ENCODE measurements at regions not wholly inside any gene's neighbourhood (a gene's known extent, or its start where the extent isn't known, plus 50 kb on each side); places are given as distances from the start of the nearest gene placed in this dataset.
A peak's percentile ranks its signal among the peaks of the same experiment; 100 is the strongest.

GRCh38 chr11:104764710-104765045 lies 133.6 kb downstream of the CASP12 start:
- H3K36me3 ChIP-seq (ENCODE audit: insufficient read depth, low read length): no peaks in the 10 kb centered on the region
- peaks cover 13% of the 10 kb centered on the region; the same call in 1 of the 2 replicates for H3K9me3 ChIP-seq (ENCODE audit: insufficient read depth, low read depth, low read length)
- no peaks in the 10 kb centered on the region for H3K27me3 ChIP-seq (ENCODE audit: insufficient read depth, low read length, poor library complexity, severe bottlenecking)
- H3F3A ChIP-seq (ENCODE audit: low read depth): no peaks in the 10 kb centered on the region
- no peak overlapping the region for H3K9ac ChIP-seq (ENCODE audit: low read depth, low read length, poor library complexity, severe bottlenecking)
- H4K20me1 ChIP-seq (ENCODE audit: insufficient read depth, low read length, poor library complexity, severe bottlenecking): no peaks in the 10 kb centered on the region
- H3K4me1 ChIP-seq (ENCODE audit: insufficient read depth, low read length, poor library complexity, severe bottlenecking): no peaks in the 10 kb centered on the region
- no peak overlapping the region for H3K4me3 ChIP-seq (ENCODE audit: low read length, poor library complexity, severe bottlenecking)
- H2AFZ ChIP-seq (ENCODE audit: low read length): peak overlapping the region; percentile 14; the same call in 1 of the 2 replicates
- H3K9me2 ChIP-seq (replicated peaks; ENCODE audit: low read depth, low read length): no peaks in the 10 kb centered on the region
- TF ChIP-seq CTCF (conservative IDR thresholded peaks at IDR 0.05; ENCODE audit: low read length): no peak
- TF ChIP-seq EZH2phosphoT487 (IDR thresholded peaks at IDR 0.05; ENCODE audit: borderline replicate concordance): no peak
- no peak overlapping the region for H3K4me2 ChIP-seq (ENCODE audit: low read depth, low read length, poor library complexity, severe bottlenecking)
- H3K79me2 ChIP-seq (ENCODE audit: insufficient read depth, low read length): no peaks in the 10 kb centered on the region

GRCh38 chr11:104763930-104764709 lies 134.1 kb downstream of the CASP12 start:
- TF ChIP-seq CTCF (conservative IDR thresholded peaks at IDR 0.05; ENCODE audit: low read length) (no peak), EZH2phosphoT487 (IDR thresholded peaks at IDR 0.05; ENCODE audit: borderline replicate concordance) (no peak)
- Histone ChIP-seq H3K9me3 (ENCODE audit: insufficient read depth, low read depth, low read length) (peaks cover 16% of the 10 kb centered on the region; the same call in 1 of the 2 replicates), H3K4me1 (ENCODE audit: insufficient read depth, low read length, poor library complexity, severe bottlenecking) (no peaks in the 10 kb centered on the region), H3K9me2 (replicated peaks; ENCODE audit: low read depth, low read length) (no peaks in the 10 kb centered on the region), H3K4me3 (ENCODE audit: low read length, poor library complexity, severe bottlenecking) (no peak overlapping the region), H3K27me3 (ENCODE audit: insufficient read depth, low read length, poor library complexity, severe bottlenecking) (no peaks in the 10 kb centered on the region), H3K79me2 (ENCODE audit: insufficient read depth, low read length) (no peaks in the 10 kb centered on the region), H3K36me3 (ENCODE audit: insufficient read depth, low read length) (no peaks in the 10 kb centered on the region), H3K9ac (ENCODE audit: low read depth, low read length, poor library complexity, severe bottlenecking) (no peak overlapping the region), H3K4me2 (ENCODE audit: low read depth, low read length, poor library complexity, severe bottlenecking) (no peak overlapping the region), H3F3A (ENCODE audit: low read depth) (no peaks in the 10 kb centered on the region), H4K20me1 (ENCODE audit: insufficient read depth, low read length, poor library complexity, severe bottlenecking) (no peaks in the 10 kb centered on the region), H2AFZ (ENCODE audit: low read length) (peak overlapping the region; percentile 14; the same call in 1 of the 2 replicates)

- no peaks in the 10 kb centered on the region for H3K27me3 ChIP-seq (ENCODE audit: insufficient read depth, low read length, poor library complexity, severe bottlenecking)
- no peaks in the 10 kb centered on the region for H3K4me1 ChIP-seq (ENCODE audit: insufficient read depth, low read length, poor library complexity, severe bottlenecking)
- H3K79me2 ChIP-seq (ENCODE audit: insufficient read depth, low read length): no peaks in the 10 kb centered on the region
- H3F3A ChIP-seq (ENCODE audit: low read depth): no peaks in the 10 kb centered on the region
- H2AFZ ChIP-seq (ENCODE audit: low read length): no peak overlapping the region
- no peak overlapping the region for H3K9ac ChIP-seq (ENCODE audit: low read depth, low read length, poor library complexity, severe bottlenecking)
- H3K4me3 ChIP-seq (ENCODE audit: low read length, poor library complexity, severe bottlenecking): no peak overlapping the region
- no peak overlapping the region for H3K4me2 ChIP-seq (ENCODE audit: low read depth, low read length, poor library complexity, severe bottlenecking)
- no peak for TF ChIP-seq EZH2phosphoT487 (IDR thresholded peaks at IDR 0.05; ENCODE audit: borderline replicate concordance)
- TF ChIP-seq CTCF (conservative IDR thresholded peaks at IDR 0.05; ENCODE audit: low read length): no peak
- H4K20me1 ChIP-seq (ENCODE audit: insufficient read depth, low read length, poor library complexity, severe bottlenecking): no peaks in the 10 kb centered on the region
- peaks cover 19% of the 10 kb centered on the region; the same call in 1 of the 2 replicates for H3K9me3 ChIP-seq (ENCODE audit: insufficient read depth, low read depth, low read length)
- H3K36me3 ChIP-seq (ENCODE audit: insufficient read depth, low read length): no peaks in the 10 kb centered on the region
- H3K9me2 ChIP-seq (replicated peaks; ENCODE audit: low read depth, low read length): no peaks in the 10 kb centered on the region
Measured at GRCh38 chr11:104761511-104761910, 136.7 kb downstream of the CASP12 start.

Data from Loucy (cell line).